GM19395 (cell line): ENCODE measurements at regions not wholly inside any gene's neighbourhood (a gene's known extent, or its start where the extent isn't known, plus 50 kb on each side); places are given as distances from the start of the nearest gene placed in this dataset.

Source experiments
- ATAC-seq: cut with Tn5 transposase; IDR thresholded peaks from one replicate; pipeline ENCODE4 v1.9.1; 2021; ENCODE audit warnings: mild to moderate bottlenecking, moderate library complexity; ENCODE audit not compliant: unreplicated experiment

- no peak for ATAC-seq
Measured at GRCh38 chr17:55829995-55830612, 79.3 kb downstream of the PCTP start.

- no peak for ATAC-seq
Measured at GRCh38 chr17:55830699-55831471, 80.0 kb downstream of the PCTP start.

- ATAC-seq: no peak
Measured at GRCh38 chr17:55833306-55833705, 82.5 kb downstream of the PCTP start.

GRCh38 chr17:55842405-55843158 is 91.7 kb downstream of the PCTP start:
- ATAC-seq: no peak

GRCh38 chr17:55843785-55844184 is 92.9 kb downstream of the PCTP start:
- no peak for ATAC-seq

GRCh38 chr17:55845385-55845784 is 94.5 kb downstream of the PCTP start:
- no peak for ATAC-seq

GRCh38 chr17:55846745-55847144 is 95.9 kb downstream of the PCTP start:
- ATAC-seq: no peak

GRCh38 chr17:55852734-55853133 is 101.9 kb downstream of the PCTP start:
- ATAC-seq: no peak

- ATAC-seq: no peak
Measured at GRCh38 chr17:55859301-55859795, 108.5 kb downstream of the PCTP start.

- ATAC-seq: no peak
Measured at GRCh38 chr17:55865072-55865762, 114.4 kb downstream of the PCTP start.

- ATAC-seq: no peak
Measured at GRCh38 chr17:55870044-55870443, 119.2 kb downstream of the PCTP start.

GRCh38 chr17:55872374-55872773 is 121.5 kb downstream of the PCTP start:
- no peak for ATAC-seq

- ATAC-seq: no peak
Measured at GRCh38 chr17:55873017-55873758, 122.3 kb downstream of the PCTP start.

GRCh38 chr17:55883149-55883548 is 132.3 kb downstream of the PCTP start:
- no peak for ATAC-seq

- no peak for ATAC-seq
Measured at GRCh38 chr17:55887531-55887930, 136.7 kb downstream of the PCTP start.

GRCh38 chr17:55889271-55889670 is 138.4 kb downstream of the PCTP start:
- no peak for ATAC-seq

GRCh38 chr17:55895112-55895759 is 144.4 kb downstream of the PCTP start:
- no peak for ATAC-seq

GRCh38 chr17:55897301-55897700 is 146.4 kb downstream of the PCTP start:
- ATAC-seq: no peak

GRCh38 chr17:55898195-55898594 is 147.3 kb downstream of the PCTP start:
- no peak for ATAC-seq

GRCh38 chr17:55900188-55900587 is 149.3 kb downstream of the PCTP start:
- no peak for ATAC-seq
